ENCODE measurements at regions not wholly inside any gene's neighbourhood (a gene's known extent, or its start where the extent isn't known, plus 50 kb on each side); places are given as distances from the start of the nearest gene placed in this dataset.

GRCh38 chr7:156327916-156328315, 312.7 kb upstream of the RNF32 start:
- no peaks in the 10 kb centered on the region for H3K4me1 ChIP-seq (ENCODE audit: control insufficient read depth in 4 of 4, insufficient read depth in 4 of 4, low read length in 3 of 4)
- H3K27me3 ChIP-seq (ENCODE audit: control insufficient read depth in 4 of 4, insufficient read depth in 4 of 4, low read length in 3 of 4) = no peaks in the 10 kb centered on the region
- no peak for DNase-seq (ENCODE audit: low spot score)
- no peak overlapping the region for H3K27ac ChIP-seq (ENCODE audit: low read depth in 1 of 2, low read length in 2 of 2)
- H3K9ac ChIP-seq (ENCODE audit: low read depth in 1 of 2, low read length in 2 of 2) = no peak overlapping the region
- no peaks in the 10 kb centered on the region for H3K9me3 ChIP-seq (ENCODE audit: control insufficient read depth in 4 of 4, low read length in 3 of 4)
- H3K36me3 ChIP-seq (ENCODE audit: control insufficient read depth in 4 of 4, insufficient read depth in 3 of 4, low read depth in 1 of 4, low read length in 3 of 4) = no peaks in the 10 kb centered on the region
- no peak for TF ChIP-seq SP1 (IDR thresholded peaks at IDR 0.05)
- TF ChIP-seq TAF1 (conservative IDR thresholded peaks at IDR 0.05) = no peak
- TF ChIP-seq ZBTB33 (IDR thresholded peaks at IDR 0.05) = no peak
- no peak for TF ChIP-seq ATF3 (IDR thresholded peaks at IDR 0.05)
- H3K4me3 ChIP-seq (ENCODE audit: low read depth in 1 of 3, low read length in 3 of 3) = no peak overlapping the region
- WGBS = 69% methylated on average over 4 of the region's 4 CpGs

- no peak overlapping the region for H3K27ac ChIP-seq (ENCODE audit: low read depth in 1 of 2, low read length in 2 of 2)
- H3K9ac ChIP-seq (ENCODE audit: low read depth in 1 of 2, low read length in 2 of 2) = no peak overlapping the region
- H3K9me3 ChIP-seq (ENCODE audit: control insufficient read depth in 4 of 4, low read length in 3 of 4) = no peaks in the 10 kb centered on the region
- H3K36me3 ChIP-seq (ENCODE audit: control insufficient read depth in 4 of 4, insufficient read depth in 3 of 4, low read depth in 1 of 4, low read length in 3 of 4) = no peaks in the 10 kb centered on the region
- no peak overlapping the region for H3K4me3 ChIP-seq (ENCODE audit: low read depth in 1 of 3, low read length in 3 of 3)
- DNase-seq (ENCODE audit: low spot score) = no peak
- no peaks in the 10 kb centered on the region for H3K27me3 ChIP-seq (ENCODE audit: control insufficient read depth in 4 of 4, insufficient read depth in 4 of 4, low read length in 3 of 4)
- WGBS = 85% methylated on average over 2 of the region's 2 CpGs
- no peaks in the 10 kb centered on the region for H3K4me1 ChIP-seq (ENCODE audit: control insufficient read depth in 4 of 4, insufficient read depth in 4 of 4, low read length in 3 of 4)
- TF ChIP-seq EGR1 (IDR thresholded peaks at IDR 0.05; ENCODE audit: low read depth in 2 of 2) = no peak
- no peak for TF ChIP-seq REST (IDR thresholded peaks at IDR 0.05)
Observed at GRCh38 chr7:156327474-156327873, 313.1 kb upstream of the RNF32 start.

- no peaks in the 10 kb centered on the region for H3K27me3 ChIP-seq (ENCODE audit: control insufficient read depth in 4 of 4, insufficient read depth in 4 of 4, low read length in 3 of 4)
- H3K4me3 ChIP-seq (ENCODE audit: low read depth in 1 of 3, low read length in 3 of 3) = no peak overlapping the region
- H3K9ac ChIP-seq (ENCODE audit: low read depth in 1 of 2, low read length in 2 of 2) = no peak overlapping the region
- DNase-seq (ENCODE audit: low spot score) = no peak
- H3K27ac ChIP-seq (ENCODE audit: low read depth in 1 of 2, low read length in 2 of 2) = no peak overlapping the region
- no peaks in the 10 kb centered on the region for H3K4me1 ChIP-seq (ENCODE audit: control insufficient read depth in 4 of 4, insufficient read depth in 4 of 4, low read length in 3 of 4)
- no peaks in the 10 kb centered on the region for H3K9me3 ChIP-seq (ENCODE audit: control insufficient read depth in 4 of 4, low read length in 3 of 4)
- 81% methylated on average over 1 of the region's 1 CpG for WGBS
- H3K36me3 ChIP-seq (ENCODE audit: control insufficient read depth in 4 of 4, insufficient read depth in 3 of 4, low read depth in 1 of 4, low read length in 3 of 4) = no peaks in the 10 kb centered on the region
- TF ChIP-seq NR2F2 (IDR thresholded peaks at IDR 0.05) (no peak), REST (IDR thresholded peaks at IDR 0.05) (no peak), YY1 (IDR thresholded peaks at IDR 0.05) (no peak), EGR1 (IDR thresholded peaks at IDR 0.05; ENCODE audit: low read depth in 2 of 2) (no peak), GABPA (IDR thresholded peaks at IDR 0.05 in 1 of 2, conservative IDR thresholded peaks at IDR 0.05 in 1 of 2) (no peak), ATF3 (IDR thresholded peaks at IDR 0.05) (no peak), HNF4G (IDR thresholded peaks at IDR 0.05) (no peak), CTCF (IDR thresholded peaks at IDR 0.05; ENCODE audit: low read depth, low read length, missing input control) (no peak), HNF4A (conservative IDR thresholded peaks at IDR 0.05) (no peak), TAF1 (conservative IDR thresholded peaks at IDR 0.05) (no peak), ZBTB33 (IDR thresholded peaks at IDR 0.05) (no peak), FOXA1 (IDR thresholded peaks at IDR 0.05) (no peak)
Observed at GRCh38 chr7:156324201-156324600, 316.4 kb upstream of the RNF32 start.
